ENCODE measurements at regions not wholly inside any gene's neighbourhood (a gene's known extent, or its start where the extent isn't known, plus 50 kb on each side); places are given as distances from the start of the nearest gene placed in this dataset.

- DNase-seq (ENCODE audit: low read depth, low spot score) = no peak
Measured at GRCh38 chr10:53749439-53749838, 976.9 kb upstream of the MBL2 start.

DNA sequence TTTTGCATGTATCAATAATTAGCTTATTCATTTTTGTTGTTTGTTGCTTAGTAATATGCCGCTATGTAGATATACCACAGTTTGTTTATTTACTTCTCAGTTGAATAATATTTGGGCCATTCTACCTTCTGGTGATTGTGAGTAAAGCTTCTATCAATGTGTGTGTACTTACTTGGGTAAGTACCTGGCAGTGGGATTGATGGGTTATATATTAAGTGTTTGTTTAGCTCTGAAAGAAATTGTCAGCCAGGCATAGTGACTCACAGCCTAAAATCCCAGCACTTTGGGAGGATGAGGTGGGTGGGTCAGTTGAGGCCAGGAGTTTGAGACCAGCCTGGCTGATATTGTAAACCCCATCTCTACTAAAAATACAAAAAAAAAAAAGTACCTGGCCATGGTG, 975.7 kb upstream of the MBL2 start:
- DNase-seq (ENCODE audit: low read depth, low spot score) = no peak

- no peak for DNase-seq (ENCODE audit: low read depth, low spot score)
Measured at GRCh38 chr10:53744746-53745145, 972.2 kb upstream of the MBL2 start.

GRCh38 chr10:53744176-53744575, 971.6 kb upstream of the MBL2 start:
- no peak for DNase-seq (ENCODE audit: low read depth, low spot score)

DNA sequence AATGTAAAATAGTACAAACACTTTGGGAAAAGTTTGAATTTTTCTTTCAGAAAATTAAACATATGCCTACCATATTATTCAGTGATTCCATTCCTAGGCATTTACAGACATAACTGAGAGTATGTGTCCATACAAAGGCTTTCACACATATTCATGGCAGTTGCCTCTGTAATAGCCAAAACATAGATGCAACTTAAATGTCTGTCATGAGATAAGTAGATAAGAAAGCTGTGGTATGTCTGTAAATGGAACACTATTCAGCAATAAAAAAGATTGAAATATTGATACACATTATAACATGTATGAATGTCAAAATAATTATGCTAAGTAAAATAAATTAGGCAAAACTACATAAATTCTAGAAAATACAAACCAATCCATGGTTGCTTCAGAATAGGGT, 964.5 kb upstream of the MBL2 start:
- no peak for DNase-seq (ENCODE audit: low read depth, low spot score)

GRCh38 chr10:53726921-53727320, 954.3 kb upstream of the MBL2 start:
- no peak for DNase-seq (ENCODE audit: low read depth, low spot score)

DNA sequence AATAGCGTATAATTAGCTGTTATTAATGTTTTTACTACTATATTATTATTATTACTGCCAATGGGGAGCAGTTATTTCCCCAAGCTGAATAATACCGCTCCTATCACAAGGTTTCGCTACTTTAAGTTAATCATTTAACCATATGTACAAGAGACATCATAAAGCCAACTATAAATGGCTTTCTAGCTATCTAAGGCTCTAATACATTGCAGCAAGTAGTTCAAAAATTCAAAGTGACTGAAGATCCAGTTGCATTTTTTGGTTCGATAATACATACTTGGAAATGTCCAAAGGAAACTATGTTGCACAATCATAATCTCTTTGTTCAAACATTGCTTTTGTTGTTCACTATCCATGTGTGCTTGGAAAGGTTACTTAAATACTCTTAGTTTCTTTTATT, 952.0 kb upstream of the MBL2 start:
- DNase-seq (ENCODE audit: low read depth, low spot score) = no peak

DNA sequence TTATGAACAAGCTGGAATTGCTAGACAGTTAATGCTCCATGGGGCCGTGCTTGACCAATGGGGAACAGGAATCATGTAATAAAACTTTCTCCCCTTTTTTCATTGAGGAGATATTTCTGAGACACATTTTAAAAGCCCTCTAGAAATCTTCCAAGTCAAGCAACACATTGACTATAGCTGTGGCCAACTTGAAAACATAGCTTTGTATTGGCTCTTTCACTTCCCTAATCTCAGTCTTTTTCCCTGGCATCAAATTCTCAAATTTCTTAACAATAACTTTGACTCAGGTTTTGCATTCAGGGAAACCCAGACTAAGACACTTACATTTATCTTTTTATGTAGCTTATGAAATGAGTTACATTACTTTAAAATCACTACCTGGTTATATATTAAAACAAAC, 947.1 kb upstream of the MBL2 start:
- no peak for DNase-seq (ENCODE audit: low read depth, low spot score)

GRCh38 chr10:53716156-53716555, 943.6 kb upstream of the MBL2 start:
- no peak for DNase-seq (ENCODE audit: low read depth, low spot score)

- DNase-seq (ENCODE audit: low read depth, low spot score) = no peak
Measured at GRCh38 chr10:53713431-53713830, 940.8 kb upstream of the MBL2 start.

DNA sequence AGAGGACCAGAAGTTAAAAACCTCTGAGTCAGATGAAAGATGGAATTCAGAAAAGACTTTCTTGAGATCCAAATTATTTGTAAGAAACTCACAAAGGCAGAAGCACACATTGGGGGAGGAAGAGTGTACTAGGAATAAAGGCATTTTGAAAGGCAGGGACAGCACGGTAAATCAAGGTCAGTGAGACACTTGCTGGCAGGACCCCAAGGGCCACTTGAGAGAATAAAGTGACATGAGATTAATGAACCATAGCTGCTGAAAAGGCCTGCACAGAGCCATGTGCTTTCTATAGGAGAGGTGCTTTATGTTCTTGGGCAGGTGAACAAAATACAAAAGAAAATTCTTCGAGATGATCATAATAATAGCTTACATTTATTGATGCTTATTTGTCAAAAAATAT, 929.9 kb upstream of the MBL2 start:
- no peak for DNase-seq (ENCODE audit: low read depth, low spot score)

DNA sequence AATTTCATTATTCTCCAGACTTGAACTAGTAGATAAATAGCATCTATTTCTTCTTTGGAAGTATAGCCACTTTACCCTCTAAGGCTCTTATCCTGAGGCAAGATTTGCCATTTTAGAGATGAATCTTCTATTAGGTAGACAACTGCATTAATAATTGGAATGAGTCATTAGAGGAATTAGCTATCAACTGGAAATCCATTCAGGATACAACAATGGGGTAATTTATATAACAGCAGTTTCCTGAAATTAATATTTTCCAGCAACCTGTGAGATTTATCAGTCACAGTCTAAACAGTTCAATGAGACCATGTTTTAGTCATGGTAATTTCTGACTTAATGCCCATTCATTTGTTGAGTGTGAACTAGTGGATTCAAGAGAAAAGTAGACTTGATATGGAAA, 928.6 kb upstream of the MBL2 start:
- DNase-seq (ENCODE audit: low read depth, low spot score) = no peak

- DNase-seq (ENCODE audit: low read depth, low spot score) = no peak
Measured at GRCh38 chr10:53700278-53700677, 927.7 kb upstream of the MBL2 start.

DNA sequence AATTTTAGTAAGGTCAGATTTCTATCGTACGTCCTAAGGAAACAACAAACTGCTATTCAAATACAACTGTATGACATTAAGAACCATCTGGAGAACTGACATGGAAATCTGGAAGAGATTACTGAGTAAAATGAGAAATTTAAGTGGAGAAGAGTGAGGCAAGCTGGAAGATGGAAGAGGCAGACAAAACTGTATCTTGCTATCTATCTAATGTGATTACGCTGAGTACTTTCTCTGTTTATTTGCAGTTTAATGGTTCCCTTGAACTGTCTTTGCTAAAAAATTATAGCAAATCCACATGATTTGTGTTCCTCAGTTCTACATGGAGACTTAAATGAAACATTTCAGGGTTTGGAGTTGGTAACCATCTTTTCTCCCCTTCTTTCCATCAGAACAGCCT, 927.1 kb upstream of the MBL2 start:
- no peak for DNase-seq (ENCODE audit: low read depth, low spot score)

GRCh38 chr10:53699231-53699630, 926.6 kb upstream of the MBL2 start:
- no peak for DNase-seq (ENCODE audit: low read depth, low spot score)

DNA sequence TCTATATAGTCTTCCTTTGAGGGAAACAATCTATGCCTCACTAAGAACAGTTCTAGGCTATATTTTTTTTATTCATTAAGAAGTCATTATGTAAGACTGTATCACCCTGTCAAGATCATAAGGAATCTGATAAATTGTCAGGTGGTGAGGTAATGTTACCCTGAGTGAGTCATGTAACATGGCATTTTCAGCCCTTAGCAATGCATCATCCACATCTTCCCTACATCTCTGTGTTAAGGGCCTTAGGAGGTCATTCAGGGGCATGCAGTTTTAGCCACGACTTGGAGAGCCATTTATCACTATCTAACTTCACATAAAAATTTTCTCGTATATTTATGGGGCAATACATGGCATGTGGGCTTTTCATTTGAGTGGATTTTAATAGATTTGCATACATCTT, 924.5 kb upstream of the MBL2 start:
- DNase-seq (ENCODE audit: low read depth, low spot score) = no peak

DNA sequence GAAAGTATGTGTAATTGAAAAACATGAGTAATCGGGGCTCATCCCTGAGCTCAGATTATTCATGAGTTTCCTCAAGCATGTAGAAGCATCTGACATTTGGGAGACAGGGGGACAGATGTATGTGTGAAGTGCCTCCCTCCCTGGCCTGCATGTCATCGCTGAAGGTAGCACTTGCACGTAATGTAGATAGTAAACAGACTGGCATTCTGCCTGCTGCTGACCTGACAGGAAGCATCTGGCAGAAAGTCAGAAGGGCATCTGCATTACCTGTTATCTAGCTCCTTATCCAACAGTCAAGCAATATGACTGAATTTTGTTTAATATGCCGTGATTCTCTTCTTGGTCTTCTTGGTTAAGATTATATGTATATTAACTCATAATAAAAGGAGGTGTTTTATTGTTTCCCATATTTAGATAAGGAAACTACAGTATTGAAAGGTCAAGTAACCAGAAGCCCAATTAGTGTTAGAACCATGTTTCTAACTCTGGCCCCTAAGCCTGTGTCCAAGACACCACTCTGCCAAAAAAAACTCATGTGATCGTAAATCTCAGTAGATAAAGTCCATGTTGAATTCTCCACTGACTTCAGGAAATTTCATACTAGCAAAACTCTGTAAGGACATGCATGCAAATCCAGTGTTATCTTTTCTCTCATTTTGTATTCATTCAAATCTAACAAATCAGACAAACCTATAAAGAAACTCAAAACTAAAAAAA, 918.1 kb upstream of the MBL2 start:
- DNase-seq (ENCODE audit: low read depth, low spot score) = no peak

GRCh38 chr10:53687800-53688199, 915.2 kb upstream of the MBL2 start:
- DNase-seq (ENCODE audit: low read depth, low spot score) = no peak

DNA sequence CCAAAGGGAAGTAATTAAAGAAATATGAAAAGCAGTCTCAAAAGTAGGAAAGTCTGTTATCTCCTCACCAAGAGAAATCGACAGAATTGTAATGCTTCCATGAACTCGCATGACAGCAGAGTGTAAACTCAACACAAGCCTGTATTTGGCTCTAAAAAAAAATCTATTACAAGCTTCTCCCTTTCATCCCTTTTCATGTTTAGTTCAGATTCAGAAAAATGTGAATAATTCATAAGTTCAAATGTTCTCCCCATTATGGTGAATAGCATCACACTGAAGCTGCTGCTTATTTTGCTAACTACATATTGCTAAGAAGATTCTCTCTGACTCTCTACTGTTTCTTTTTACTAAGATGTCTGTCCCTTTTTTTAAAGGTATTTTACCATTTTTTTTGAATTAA, 910.3 kb upstream of the MBL2 start:
- no peak for DNase-seq (ENCODE audit: low read depth, low spot score)

DNA sequence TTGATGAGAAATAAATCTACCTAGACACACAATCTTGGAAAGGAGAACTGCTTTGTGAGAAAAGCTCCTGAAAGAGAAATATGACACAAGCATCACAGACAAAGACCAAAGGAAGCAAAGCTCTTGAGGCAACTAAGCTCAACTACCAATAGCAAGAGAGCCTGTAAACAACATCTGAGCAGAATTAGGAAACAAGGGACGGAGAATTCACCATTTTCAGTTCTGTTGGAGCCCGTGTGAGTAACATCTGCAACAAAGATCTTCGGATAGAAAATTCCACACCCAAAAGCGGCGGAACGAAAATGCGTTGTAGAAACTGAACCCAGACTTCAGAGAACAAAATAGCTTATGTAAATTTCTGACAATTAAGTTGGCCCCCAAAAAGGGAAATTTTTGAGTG, 909.9 kb upstream of the MBL2 start:
- no peak for DNase-seq (ENCODE audit: low read depth, low spot score)

DNA sequence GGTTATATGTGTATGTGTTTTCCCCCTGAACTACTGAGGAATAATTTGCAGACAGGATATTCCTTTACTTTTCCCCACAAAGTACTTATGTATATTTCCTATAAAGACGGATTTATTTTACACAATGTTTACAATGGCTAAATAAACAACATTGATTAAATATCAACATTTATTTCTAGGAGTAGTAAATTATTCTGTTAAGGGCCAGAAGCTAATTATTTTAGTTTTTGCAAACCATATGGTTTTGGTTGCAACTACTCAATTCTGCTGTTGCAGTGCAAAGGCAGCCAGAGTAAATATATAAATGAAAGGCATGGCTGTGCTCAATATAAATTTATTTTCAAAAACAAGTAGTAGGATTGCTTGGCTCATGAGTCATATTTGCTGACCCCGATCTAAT, 907.1 kb upstream of the MBL2 start:
- DNase-seq (ENCODE audit: low read depth, low spot score) = no peak

DNA sequence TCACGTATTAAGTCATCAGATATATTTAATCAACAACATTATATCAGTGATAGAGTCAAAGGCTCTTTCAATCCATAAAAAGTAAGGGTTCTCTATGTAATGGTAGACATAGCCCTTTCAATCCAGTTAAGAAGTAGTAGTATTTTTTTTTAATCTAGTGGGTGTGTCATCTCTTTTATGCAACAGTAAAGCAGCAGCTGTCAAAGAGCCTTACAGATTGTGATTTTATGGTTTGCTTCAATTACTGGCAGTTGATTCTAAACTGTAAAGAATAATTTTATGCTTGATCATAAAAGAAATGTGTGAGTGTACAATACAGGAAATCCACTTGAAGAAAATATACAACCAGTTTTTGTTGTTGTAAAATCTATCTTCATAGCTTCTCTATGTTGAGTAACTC, 902.6 kb upstream of the MBL2 start:
- DNase-seq (ENCODE audit: low read depth, low spot score) = no peak

- no peak for DNase-seq (ENCODE audit: low read depth, low spot score)
Measured at GRCh38 chr10:53667063-53667462, 894.5 kb upstream of the MBL2 start.

DNA sequence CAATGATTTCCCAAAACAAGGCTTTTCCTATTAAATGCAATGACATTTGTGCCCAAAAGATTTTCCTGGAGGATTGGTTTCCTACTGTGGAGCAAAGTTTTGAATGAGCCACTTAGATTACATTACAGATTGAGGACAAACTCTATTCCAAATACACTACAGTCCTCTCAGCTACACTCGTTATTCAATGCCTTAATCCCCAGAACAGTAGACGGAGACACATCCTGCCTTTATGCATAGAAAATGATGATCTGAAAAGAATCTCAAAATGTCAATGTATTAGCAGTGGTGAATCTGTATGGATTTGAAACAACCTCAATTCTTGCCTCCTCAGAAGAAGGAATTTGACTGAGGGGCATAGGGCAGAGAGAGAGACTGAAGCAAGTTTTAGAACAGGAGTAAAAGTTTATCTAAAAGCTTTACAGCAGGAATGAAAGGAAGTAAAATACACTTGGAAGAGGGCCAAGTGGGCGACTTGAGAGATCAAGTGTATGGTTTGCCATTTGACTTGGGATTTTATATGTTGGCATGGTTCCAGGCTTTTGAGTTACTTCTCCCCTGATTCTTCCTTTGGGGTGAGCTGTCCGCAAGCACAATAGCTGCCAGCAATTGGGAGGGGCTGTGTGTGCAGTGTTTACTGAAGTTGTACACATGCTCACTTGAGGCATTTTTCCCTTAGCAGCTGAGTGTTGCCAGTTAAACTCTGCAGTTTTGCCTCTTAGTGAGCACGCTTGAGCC, 891.9 kb upstream of the MBL2 start:
- DNase-seq (ENCODE audit: low read depth, low spot score) = no peak

Data from smooth muscle cell of the brain vasculature (primary cell).